Prostate gland (tissue), 2 donors: ENCODE measurements at regions not wholly inside any gene's neighbourhood (a gene's known extent, or its start where the extent isn't known, plus 50 kb on each side); places are given as distances from the start of the nearest gene placed in this dataset.

ENCODE experiments used
- DNase-seq: peaks from one replicate; pipeline ENCODE4 v3.0.0-alpha.2; 2019; ENCODE audit warnings: low spot score
- H3K27ac ChIP-seq, 2 donors: fragments of 200-600 bp; sonication (generic); 2 replicates each; pipeline ENCODE4 v1.5.1; 2017 to 2019
- H3K27me3 ChIP-seq: fragments of 200-600 bp; sonication (generic); replicated peaks from 2 replicates; pipeline ENCODE4 v1.5.1; 2019; ENCODE audit not compliant: insufficient read depth
- H3K36me3 ChIP-seq, 2 donors: fragments of 200-600 bp; sonication (generic); 1 replicate in 1 of 2; 2 replicates in 1 of 2; pipeline versions ENCODE4 v1.5.1 to v1.8.1; 2017 to 2019
- H3K4me1 ChIP-seq: fragments of 200-600 bp; sonication (generic); replicated peaks from 2 replicates; pipeline ENCODE4 v1.5.1; 2019
- H3K4me3 ChIP-seq, 2 donors: fragments of 200-600 bp; sonication (generic); 2 replicates each; pipeline ENCODE4 v1.5.1; 2017 to 2019
- H3K9me3 ChIP-seq: fragments of 200-600 bp; sonication (generic); 2 replicates; pipeline ENCODE4 v1.5.1; 2017
- POLR2A ChIP-seq: fragments of 450-650 bp; IDR thresholded peaks from one replicate; pipeline ENCODE4 v1.6.1; 2016; ENCODE audit warnings: antibody characterized with exemption, mild to moderate bottlenecking
- POLR2AphosphoS5 ChIP-seq: sonication (generic); formaldehyde crosslinking; IDR thresholded peaks from one replicate; pipeline ENCODE4 v1.6.1; 2017; ENCODE audit warnings: antibody characterized with exemption
- WGBS: methylation state at CpG from one replicate; pipeline ENCODE4 v1.1.5; 2018; 5-methylcytosine and 5-hydroxymethylcytosine counted together
- intact Hi-C: fragments of 100-400 bp; cut with DNase I; formaldehyde crosslinking; loops from one replicate; pipeline ENCODE4 v1.14.2; 2022
- TF ChIP-seq, protein P1 (sequence below), 4 experiments: fragments of 200-600 bp in 2 of 4; fragments of 450-650 bp in 2 of 4; sonication (generic) in 2 of 4; IDR thresholded peaks; 1 replicate in 3 of 4; 2 replicates in 1 of 4; pipeline ENCODE4 v1.5.1; 2016 to 2019; ENCODE audit warnings: antibody characterized with exemption in 4 of 4, mild to moderate bottlenecking in 2 of 4, moderate library complexity in 2 of 4

DNA sequence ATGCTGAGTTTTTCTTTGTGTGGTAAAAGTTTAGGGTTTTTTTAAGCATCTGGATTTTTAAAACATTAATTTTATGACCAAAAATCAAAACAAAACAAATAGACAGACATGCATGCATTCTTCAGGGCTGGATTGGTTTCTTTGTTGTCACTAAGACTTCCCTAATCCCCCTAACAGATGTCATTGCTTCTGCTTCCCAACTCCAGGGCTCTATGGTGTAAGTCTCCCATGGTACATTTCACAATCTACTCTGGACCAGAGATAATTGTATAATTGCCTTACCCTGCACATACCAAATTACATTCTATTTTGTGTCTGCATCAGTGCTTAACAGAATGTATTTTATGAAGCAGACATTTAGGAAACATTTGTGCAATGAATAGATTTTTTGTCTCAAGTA lies 529.1 kb upstream of the SMIM31 start:
- Histone ChIP-seq H3K4me3 (no peak overlapping the region), H3K36me3 (no peaks in the 10 kb centered on the region), H3K27ac (no peak overlapping the region), H3K9me3 (no peaks in the 10 kb centered on the region), H3K4me1 (no peaks in the 10 kb centered on the region), H3K27me3 (no peaks in the 10 kb centered on the region)
- no peak for DNase-seq
- intact Hi-C loops, result no loop called here
- TF ChIP-seq POLR2A (no peak), POLR2AphosphoS5 (no peak)
- TF ChIP-seq, protein P1, sequence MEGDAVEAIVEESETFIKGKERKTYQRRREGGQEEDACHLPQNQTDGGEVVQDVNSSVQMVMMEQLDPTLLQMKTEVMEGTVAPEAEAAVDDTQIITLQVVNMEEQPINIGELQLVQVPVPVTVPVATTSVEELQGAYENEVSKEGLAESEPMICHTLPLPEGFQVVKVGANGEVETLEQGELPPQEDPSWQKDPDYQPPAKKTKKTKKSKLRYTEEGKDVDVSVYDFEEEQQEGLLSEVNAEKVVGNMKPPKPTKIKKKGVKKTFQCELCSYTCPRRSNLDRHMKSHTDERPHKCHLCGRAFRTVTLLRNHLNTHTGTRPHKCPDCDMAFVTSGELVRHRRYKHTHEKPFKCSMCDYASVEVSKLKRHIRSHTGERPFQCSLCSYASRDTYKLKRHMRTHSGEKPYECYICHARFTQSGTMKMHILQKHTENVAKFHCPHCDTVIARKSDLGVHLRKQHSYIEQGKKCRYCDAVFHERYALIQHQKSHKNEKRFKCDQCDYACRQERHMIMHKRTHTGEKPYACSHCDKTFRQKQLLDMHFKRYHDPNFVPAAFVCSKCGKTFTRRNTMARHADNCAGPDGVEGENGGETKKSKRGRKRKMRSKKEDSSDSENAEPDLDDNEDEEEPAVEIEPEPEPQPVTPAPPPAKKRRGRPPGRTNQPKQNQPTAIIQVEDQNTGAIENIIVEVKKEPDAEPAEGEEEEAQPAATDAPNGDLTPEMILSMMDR (IDR thresholded peaks at IDR 0.05), result no peak

DNA sequence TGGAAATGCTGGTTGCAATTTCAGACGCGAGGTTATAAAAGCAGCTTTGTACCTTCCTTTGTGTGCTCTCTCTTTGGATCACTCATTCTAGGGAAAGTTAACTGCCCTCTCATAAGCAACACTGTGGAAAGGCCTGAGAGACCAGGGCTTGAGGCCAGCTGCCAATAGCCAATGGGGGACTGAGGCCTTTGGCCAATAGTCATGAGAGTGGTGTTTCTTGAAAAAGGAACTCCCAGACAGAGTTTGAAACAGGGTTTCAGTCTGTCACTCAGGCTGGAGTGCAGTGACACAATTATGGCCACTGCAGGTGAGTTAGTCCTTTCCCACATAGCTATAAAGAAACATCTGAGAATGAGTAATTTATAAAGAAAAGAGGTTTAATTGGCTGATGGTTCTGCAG lies 524.7 kb upstream of the SMIM31 start:
- Histone ChIP-seq H3K27ac (no peak overlapping the region), H3K9me3 (no peaks in the 10 kb centered on the region), H3K4me1 (no peaks in the 10 kb centered on the region), H3K36me3 (no peaks in the 10 kb centered on the region), H3K27me3 (no peaks in the 10 kb centered on the region), H3K4me3 (no peak overlapping the region)
- DNase-seq, result no peak
- intact Hi-C loops, result no loop called here
- 89% methylated on average over 2 of the region's 2 CpGs for WGBS
- no peak for TF ChIP-seq POLR2AphosphoS5
- TF ChIP-seq, protein P1 (IDR thresholded peaks at IDR 0.05), result no peak
- no peak for TF ChIP-seq POLR2A

GRCh38 chr4:164239433-164239832 lies 514.5 kb upstream of the SMIM31 start:
- no peak overlapping the region for H3K27ac ChIP-seq
- H3K9me3 ChIP-seq, result no peaks in the 10 kb centered on the region
- no peak for DNase-seq
- no peak overlapping the region for H3K4me3 ChIP-seq
- H3K36me3 ChIP-seq, result no peaks in the 10 kb centered on the region
- H3K27me3 ChIP-seq, result no peaks in the 10 kb centered on the region
- intact Hi-C loops, result no loop called here
- TF ChIP-seq, protein P1 (IDR thresholded peaks at IDR 0.05), result no peak
- TF ChIP-seq POLR2A, result no peak
- no peak for TF ChIP-seq POLR2AphosphoS5
- H3K4me1 ChIP-seq, result no peaks in the 10 kb centered on the region

- intact Hi-C loops, result no loop called here
Observed at GRCh38 chr4:164239976-164240375, 514.0 kb upstream of the SMIM31 start.

GRCh38 chr4:164251257-164251656 lies 502.7 kb upstream of the SMIM31 start:
- Histone ChIP-seq H3K36me3 (no peaks in the 10 kb centered on the region), H3K4me1 (no peaks in the 10 kb centered on the region), H3K9me3 (no peaks in the 10 kb centered on the region), H3K27ac (no peak overlapping the region), H3K4me3 (no peak overlapping the region), H3K27me3 (no peaks in the 10 kb centered on the region)
- DNase-seq, result peak; percentile 5
- 37% methylated on average over 7 of the region's 7 CpGs for WGBS
- intact Hi-C loops, result no loop called here
- TF ChIP-seq POLR2A (no peak), POLR2AphosphoS5 (no peak)
- TF ChIP-seq, protein P1 (IDR thresholded peaks at IDR 0.05), result no peak

More at GRCh38 chr4:164239976-164240375, 514.0 kb upstream of the SMIM31 start:
- Histone ChIP-seq H3K36me3 (no peaks in the 10 kb centered on the region), H3K4me1 (no peaks in the 10 kb centered on the region), H3K27me3 (no peaks in the 10 kb centered on the region), H3K4me3 (no peak overlapping the region), H3K9me3 (no peaks in the 10 kb centered on the region), H3K27ac (no peak overlapping the region)
- TF ChIP-seq, protein P1 (IDR thresholded peaks at IDR 0.05), result no peak
- TF ChIP-seq POLR2A (no peak), POLR2AphosphoS5 (no peak)
- WGBS, result 33% methylated on average over 3 of the region's 3 CpGs
- DNase-seq, result no peak
